NOMO-1 treated with DMSO at 0.1 percent for 48 hours (cell line): ENCODE measurements at regions not wholly inside any gene's neighbourhood (a gene's known extent, or its start where the extent isn't known, plus 50 kb on each side); places are given as distances from the start of the nearest gene placed in this dataset.

Source experiments
- DNase-seq: peaks from one replicate; lab custom pipeline; 2025; ENCODE audit not compliant: unreplicated experiment; lab: John Stamatoyannopoulos, UW

DNA sequence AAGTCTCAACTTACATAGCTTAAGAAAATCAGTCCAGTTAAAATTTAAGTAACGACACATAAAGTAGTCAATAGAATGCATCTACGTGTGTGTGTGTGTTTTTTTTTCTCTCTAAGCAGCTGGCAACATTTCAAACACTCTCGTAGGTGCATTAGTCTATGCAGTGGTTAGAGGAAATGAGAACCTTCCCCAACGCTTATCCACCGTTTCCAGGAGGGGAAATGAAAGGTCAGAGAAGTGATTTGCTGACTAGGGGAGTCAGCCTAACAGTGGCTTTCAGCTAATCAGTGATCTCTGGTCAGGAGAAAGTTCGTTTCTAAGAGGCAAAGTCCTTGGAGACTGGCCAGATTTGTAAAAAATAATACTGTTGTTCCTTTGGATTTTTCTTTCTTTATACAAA lies 806.6 kb downstream of the C6orf118 start:
- no peak for DNase-seq

DNA sequence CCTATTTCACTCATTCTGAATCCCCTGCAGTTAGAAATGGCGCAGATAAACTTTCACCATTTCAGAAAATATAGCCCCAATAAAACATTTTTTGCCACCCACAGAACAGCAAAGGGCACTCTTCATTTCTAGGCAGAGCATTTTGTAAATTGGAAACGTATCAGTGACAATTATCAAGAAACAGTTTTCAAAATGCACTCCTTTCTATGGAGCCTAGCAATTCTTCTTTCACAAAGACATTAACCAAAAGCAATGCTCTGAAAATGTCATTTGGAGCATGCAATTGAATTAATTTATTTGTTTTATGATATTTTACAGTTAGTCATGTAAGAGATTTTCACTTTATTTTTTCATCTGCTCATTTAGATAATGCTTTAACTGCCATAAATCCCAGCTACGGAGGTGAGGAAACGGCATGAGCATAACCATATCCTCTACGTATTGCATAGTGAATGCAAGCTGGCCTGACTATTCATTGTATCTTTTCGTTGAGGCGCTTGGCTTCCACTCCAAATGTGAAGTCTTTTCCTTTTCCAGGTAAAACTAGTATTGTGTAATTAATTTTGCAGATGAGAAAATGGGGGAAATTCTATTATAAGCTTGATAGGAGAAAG lies 813.4 kb downstream of the C6orf118 start:
- no peak for DNase-seq

DNA sequence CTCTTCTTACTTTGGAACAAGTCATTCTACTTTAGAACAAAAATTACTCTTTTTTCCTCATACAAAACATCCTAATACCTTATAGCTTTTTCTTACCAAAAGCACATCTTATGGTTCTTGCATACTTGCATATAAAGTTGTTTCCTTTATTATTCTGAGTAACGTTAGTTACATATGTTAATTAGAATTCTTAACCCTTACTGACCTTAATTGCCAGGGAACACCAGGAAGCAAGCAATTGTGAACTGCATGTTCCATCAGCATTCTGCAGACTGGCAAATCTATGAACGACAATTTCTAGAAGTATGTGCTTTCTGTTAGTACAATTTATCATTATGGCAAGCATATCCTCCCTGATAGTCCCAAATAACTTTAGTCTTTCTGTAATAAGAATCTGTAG lies 831.0 kb downstream of the C6orf118 start:
- no peak for DNase-seq

GRCh38 chr6:164477790-164478189 lies 831.6 kb downstream of the C6orf118 start:
- no peak for DNase-seq

GRCh38 chr6:164477101-164477500 lies 832.3 kb downstream of the C6orf118 start:
- no peak for DNase-seq

DNA sequence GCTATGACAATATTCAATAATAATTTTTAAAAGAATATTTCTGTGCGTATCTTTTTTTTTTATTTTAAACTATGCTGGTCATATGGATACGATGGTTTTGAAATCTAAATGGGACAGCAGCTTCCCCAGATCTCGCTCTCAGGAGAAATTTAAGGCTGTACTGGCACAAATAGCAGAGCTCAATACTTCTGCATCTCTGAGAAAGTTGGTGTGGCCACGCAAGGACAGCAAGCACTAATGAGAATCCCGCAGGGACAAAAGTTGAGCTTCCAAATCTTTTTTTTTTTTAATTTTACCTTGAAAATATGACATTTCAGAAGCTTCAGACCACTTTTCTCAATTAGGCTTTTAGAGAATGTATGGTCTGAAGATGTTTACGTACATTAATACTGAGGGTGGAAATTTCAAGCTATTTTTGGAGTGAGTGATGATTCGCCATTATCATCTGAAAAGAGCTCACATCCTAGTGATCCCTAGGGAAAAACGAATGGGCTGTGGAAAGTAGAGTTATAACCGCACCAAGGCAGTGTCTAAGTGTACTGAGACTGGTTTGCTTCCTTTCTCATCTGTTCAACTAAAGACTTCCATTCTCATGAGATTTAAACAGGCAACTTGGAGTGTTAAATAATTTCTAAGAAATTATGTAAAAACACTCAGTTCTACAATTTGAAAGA lies 840.0 kb downstream of the C6orf118 start:
- no peak for DNase-seq

- DNase-seq, result no peak
These were observed 853.6 kb downstream of the C6orf118 start for GRCh38 chr6:164455835-164456234.

DNA sequence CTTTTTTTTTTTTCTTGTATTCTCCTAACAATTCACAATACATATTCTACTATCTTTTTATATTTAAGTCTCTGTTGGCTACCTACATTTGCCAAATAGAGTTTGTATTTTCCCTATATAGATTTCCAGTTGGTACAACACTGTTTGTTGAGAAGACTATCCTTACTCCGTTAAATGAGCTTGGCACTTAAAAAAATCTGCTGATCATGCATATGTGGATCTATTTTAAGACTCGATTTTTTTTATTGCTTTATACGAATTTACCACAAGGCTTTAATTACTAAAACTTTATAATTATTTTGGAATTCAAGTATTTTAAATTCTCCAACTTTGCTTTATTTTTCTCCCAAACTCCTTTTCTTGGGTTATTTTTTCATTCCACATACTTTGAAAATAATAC lies 855.6 kb downstream of the C6orf118 start:
- DNase-seq, result no peak

DNA sequence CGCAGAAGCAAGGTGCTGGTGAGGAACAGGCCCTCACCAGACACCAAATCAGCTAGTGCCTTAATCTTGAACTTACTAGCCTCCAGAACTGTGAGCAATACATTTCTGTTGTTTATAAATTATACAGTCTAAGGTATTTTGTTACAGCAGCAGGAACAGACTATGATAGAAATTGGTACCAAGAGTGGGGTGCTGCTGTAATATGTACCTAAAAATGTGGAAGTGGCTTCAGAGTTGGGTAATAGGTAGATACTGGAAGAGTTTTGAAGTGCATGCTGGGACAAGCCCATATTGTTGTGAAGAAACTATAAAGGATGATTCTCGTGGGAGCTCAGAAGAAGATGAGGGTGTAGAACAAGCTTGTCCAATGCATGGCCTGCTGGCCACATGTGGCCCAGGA lies 866.8 kb downstream of the C6orf118 start:
- no peak for DNase-seq

DNA sequence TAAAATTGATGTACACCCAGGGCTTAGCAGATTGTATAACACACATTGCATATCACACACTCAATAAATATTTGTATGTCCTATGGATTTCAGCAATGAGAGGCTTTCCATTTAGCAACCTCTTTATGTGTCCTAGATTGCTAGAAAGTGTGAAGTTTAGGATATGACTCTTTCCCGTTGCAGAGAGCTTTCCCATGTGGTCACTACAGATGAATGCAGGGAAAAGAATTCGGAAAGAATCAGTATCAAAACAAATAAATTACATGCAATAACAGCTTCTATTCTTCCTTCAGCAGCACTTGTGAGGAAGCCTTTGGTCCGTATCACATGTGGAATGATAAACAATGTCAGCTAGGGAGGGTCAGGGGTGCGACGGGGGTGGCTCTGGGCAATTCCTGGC lies 870.1 kb downstream of the C6orf118 start:
- DNase-seq, result no peak

DNA sequence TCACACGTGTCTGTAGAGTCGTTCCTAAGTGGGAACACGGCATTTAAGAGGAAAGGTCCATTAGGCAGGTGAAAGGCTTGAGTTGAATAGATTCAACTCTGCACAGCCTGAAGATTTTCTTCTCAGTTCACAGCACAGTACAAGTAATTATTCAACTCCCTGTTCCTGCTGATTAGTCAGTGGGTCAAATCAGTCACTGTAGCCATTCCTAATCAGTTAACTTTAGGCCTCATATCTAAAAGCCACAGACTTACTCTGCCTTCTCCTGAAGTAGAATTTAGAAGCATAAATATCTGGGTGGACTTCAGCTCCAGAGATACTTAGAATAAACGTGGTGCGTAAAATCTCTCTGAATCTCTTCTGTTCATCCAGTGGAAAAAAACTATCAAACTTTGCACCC lies 872.4 kb downstream of the C6orf118 start:
- no peak for DNase-seq

DNA sequence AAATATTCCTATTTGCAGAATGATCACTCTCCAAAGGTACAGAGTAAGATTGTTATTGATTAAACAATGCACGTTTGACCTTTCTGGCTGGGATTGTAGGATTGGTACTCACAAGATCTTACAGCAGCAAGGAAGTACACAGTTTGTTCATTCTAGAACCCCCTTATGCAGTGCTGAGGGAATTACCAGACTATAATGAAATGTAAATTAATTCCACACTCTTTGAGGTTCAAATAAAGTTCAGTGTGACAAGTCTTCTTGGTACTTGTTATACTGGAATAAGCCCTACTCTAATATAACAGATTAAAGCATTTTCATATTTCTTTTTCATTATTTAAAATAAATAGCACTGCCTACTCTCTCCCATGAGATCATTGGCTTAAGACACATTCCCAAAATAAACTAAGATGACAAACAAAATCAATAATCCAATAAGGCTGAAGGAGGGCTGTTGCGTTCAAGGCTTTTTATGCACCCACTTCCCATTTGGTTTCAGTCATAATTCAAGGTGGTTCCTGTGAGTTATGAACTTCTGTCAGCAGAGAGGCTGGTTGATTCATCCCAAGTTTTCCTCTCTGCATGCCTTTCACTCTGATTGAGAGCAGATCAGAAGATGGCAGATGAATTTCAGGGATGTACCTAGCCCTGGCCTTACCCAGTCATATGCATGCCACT lies 881.5 kb downstream of the C6orf118 start:
- no peak for DNase-seq

DNA sequence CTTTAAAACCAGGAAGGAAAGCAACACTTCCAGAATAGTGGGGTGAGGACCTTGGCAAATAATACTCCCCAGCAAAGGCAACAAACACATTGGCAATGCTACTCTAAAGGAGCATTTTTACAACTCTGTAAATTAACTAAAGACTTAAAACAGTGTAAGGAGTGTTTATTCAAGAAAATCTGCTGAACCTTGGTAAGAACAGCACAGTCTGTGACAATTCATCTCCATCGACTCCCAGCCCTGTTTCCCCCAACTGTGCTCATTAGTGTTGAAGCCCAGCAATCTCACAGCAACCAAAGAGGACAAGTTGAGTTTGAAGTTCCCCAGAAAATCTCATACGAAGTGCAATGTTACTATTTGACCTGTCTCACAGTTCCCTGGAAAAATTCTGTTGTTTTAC lies 884.9 kb downstream of the C6orf118 start:
- no peak for DNase-seq

DNA sequence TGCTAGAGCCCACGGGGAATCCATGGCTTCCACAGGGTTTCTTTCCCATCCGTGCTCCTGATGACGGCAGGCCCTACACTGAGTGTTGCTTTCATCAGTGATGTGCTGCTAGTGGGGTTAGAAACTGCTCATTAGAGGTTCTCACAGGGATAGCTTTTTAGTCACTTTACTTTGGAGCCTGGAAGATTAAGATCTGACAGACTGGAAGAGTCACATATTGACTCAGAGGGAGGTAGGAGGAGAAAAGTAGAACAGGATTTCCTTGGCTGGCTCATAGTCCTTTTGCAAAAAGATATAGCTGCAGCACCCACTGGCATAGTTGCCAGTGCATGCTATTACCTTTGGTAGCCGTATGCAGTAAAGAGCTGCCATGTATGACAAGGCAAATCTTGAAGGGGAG lies 890.3 kb downstream of the C6orf118 start:
- DNase-seq, result no peak

- no peak for DNase-seq
These were observed 891.2 kb downstream of the C6orf118 start for GRCh38 chr6:164418262-164418588.

DNA sequence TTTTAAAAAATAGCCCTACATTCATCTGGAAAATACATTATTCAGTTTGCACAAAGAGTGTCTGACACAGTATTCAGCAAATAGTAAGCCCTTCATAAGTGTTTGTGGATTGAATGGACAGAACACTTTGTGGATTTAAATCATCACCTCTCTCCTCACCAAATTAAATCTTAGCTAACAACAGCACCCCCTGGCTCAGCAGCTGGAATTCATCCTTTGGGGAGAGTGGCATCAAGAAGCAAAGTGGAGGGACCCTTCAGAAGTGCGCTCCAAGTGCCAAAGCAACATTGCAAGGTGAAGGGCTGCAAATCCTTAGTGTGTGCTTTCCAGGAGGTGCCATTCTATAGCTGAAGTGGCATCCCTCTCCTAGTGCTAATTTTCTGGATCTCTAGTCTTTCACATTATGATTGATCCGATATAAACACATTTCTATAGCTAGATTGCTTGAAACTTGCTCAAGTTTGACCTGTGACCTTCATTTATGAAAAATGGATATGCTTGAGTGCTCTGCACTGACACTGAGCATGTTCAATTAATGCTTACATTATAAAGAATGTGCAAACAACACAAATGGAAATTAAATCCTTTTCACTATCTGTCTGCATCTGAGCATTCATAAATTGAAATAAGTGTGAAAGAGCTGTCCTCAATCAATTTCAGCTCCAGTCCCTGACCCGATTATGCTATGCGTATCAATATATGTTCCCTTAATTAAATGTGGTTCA lies 891.7 kb downstream of the C6orf118 start:
- DNase-seq, result no peak

GRCh38 chr6:164415832-164416563 lies 893.4 kb downstream of the C6orf118 start:
- no peak for DNase-seq

GRCh38 chr6:164414695-164415094 lies 894.7 kb downstream of the C6orf118 start:
- no peak for DNase-seq

DNA sequence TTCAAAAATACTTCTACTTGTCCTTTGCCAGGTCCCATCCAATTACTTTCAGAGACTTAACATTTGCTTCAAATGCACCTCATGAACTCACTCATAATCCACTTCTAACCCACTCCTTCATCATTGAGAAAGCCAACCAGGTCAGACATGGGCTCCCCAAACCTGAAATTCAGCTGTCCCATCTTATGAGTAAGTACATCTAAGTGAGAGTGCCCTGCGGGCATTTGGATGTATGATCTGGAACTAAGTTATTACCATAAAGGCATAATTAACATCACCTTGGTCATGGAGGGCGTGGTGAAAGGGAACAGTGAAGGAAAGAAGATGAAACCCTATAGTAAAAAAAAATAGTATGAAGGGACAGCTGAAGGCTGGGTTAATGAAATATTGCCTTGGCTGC lies 896.8 kb downstream of the C6orf118 start:
- DNase-seq, result no peak

GRCh38 chr6:164410017-164410416 lies 899.4 kb downstream of the C6orf118 start:
- no peak for DNase-seq

DNA sequence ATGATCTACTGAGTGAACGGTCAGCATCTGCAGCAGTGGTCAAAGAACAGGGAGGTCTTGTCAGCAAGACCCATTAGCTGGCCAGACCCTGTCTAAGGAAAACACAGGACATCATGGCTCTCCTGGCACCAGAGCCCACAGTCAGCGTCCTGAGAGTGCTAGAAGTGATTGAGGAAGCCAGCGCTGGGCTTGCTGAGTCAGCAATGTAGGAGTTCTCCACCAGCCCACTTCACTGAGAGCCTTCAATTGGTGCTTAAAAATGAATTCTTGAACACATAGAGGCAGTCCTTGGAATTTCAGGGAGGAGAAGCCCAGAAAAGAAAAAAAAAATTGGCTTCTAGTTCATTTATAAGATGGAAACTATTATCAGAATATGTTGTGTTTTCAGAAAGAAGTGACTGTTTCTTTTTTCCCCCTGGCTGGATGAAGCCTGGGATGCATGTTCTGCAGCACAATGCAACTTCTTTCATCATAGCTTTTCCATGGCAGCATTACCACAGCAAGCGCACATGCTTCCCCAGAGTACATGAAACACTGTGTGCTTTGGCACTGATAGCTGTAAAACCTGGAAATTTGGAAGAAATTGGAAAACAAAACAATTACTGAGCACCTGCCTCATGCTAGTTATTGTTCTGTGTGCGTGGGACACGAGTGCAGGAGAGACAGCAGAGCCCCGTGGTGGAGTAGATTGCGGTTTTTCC lies 899.9 kb downstream of the C6orf118 start:
- no peak for DNase-seq
